Muscle layer of colon (tissue), 2 donors: ENCODE measurements at regions not wholly inside any gene's neighbourhood (a gene's known extent, or its start where the extent isn't known, plus 50 kb on each side); places are given as distances from the start of the nearest gene placed in this dataset.

Experiments
- H3K27ac ChIP-seq: one replicate; pipeline ENCODE4 v1.7.0; 2013; ENCODE audit warnings: low read depth, mild to moderate bottlenecking, low read length, moderate library complexity
- H3K27me3 ChIP-seq, 2 donors: one replicate each; pipeline ENCODE4 v1.7.0; 2013; ENCODE audit warnings: low read length in 2 of 2, mild to moderate bottlenecking in 2 of 2; ENCODE audit not compliant: insufficient read depth in 2 of 2, control insufficient read depth in 1 of 2
- H3K36me3 ChIP-seq: one replicate; pipeline ENCODE4 v1.7.0; 2013; ENCODE audit warnings: mild to moderate bottlenecking, low read length; ENCODE audit not compliant: insufficient read depth
- H3K4me1 ChIP-seq: one replicate; pipeline ENCODE4 v1.7.0; 2013; ENCODE audit warnings: mild to moderate bottlenecking, low read length; ENCODE audit not compliant: insufficient read depth
- H3K4me3 ChIP-seq, 2 donors: one replicate each; pipeline ENCODE4 v1.7.0; 2013; ENCODE audit warnings: low read length in 2 of 2, low read depth in 1 of 2, mild to moderate bottlenecking in 1 of 2, moderate library complexity in 1 of 2
- H3K9ac ChIP-seq: one replicate; pipeline ENCODE4 v1.7.0; 2013; ENCODE audit warnings: low read length
- H3K9me3 ChIP-seq: one replicate; pipeline ENCODE4 v1.7.0; 2013; ENCODE audit warnings: mild to moderate bottlenecking, low read length
- donor health status: abdominal sarcoma.
- donor health status: Adenocarcinoma of cecum.

- Histone ChIP-seq H3K9me3 (no peaks in the 10 kb centered on the region), H3K4me3 (no peak overlapping the region), H3K27ac (no peak overlapping the region), H3K9ac (no peak overlapping the region), H3K27me3 (no peaks in the 10 kb centered on the region), H3K36me3 (no peaks in the 10 kb centered on the region), H3K4me1 (no peaks in the 10 kb centered on the region)
These were observed 1376.3 kb upstream of the ACVR2A start for GRCh38 chr2:146468578-146468977.

- H3K9me3 ChIP-seq = no peaks in the 10 kb centered on the region
- no peak overlapping the region for H3K4me3 ChIP-seq
- H3K27ac ChIP-seq = no peak overlapping the region
- no peaks in the 10 kb centered on the region for H3K27me3 ChIP-seq
- no peaks in the 10 kb centered on the region for H3K36me3 ChIP-seq
- H3K9ac ChIP-seq = no peak overlapping the region
- no peaks in the 10 kb centered on the region for H3K4me1 ChIP-seq
These were observed 1377.4 kb upstream of the ACVR2A start for GRCh38 chr2:146467425-146467824.

DNA sequence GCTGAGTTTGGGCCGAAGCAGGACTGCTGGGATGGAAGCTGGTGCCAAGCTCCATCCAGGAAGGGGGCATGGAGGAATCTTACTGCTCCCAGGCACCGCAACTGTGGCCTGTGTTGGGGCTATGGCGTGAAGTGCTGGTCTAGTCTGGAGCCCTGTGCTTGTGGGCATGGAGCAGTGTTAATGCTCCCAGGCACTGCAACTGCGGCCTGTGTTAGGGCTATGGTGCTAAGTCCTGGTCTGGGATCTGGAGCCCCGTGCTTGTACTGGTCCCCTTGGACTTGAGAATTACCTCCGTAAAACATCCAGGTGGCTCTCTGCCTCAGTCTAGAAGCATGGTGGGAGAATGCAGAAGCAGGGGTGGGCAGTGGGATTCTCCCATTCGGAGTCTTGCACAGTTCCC lies 1379.4 kb upstream of the ACVR2A start:
- no peak overlapping the region for H3K9ac ChIP-seq
- H3K4me3 ChIP-seq = no peak overlapping the region
- no peaks in the 10 kb centered on the region for H3K4me1 ChIP-seq
- no peaks in the 10 kb centered on the region for H3K9me3 ChIP-seq
- H3K27ac ChIP-seq = no peak overlapping the region
- no peaks in the 10 kb centered on the region for H3K36me3 ChIP-seq
- no peaks in the 10 kb centered on the region for H3K27me3 ChIP-seq

GRCh38 chr2:146461068-146461467 lies 1383.8 kb upstream of the ACVR2A start:
- Histone ChIP-seq H3K9ac (no peak overlapping the region), H3K36me3 (no peaks in the 10 kb centered on the region), H3K4me3 (no peak overlapping the region), H3K9me3 (no peaks in the 10 kb centered on the region), H3K27me3 (no peaks in the 10 kb centered on the region), H3K27ac (no peak overlapping the region), H3K4me1 (no peaks in the 10 kb centered on the region)

DNA sequence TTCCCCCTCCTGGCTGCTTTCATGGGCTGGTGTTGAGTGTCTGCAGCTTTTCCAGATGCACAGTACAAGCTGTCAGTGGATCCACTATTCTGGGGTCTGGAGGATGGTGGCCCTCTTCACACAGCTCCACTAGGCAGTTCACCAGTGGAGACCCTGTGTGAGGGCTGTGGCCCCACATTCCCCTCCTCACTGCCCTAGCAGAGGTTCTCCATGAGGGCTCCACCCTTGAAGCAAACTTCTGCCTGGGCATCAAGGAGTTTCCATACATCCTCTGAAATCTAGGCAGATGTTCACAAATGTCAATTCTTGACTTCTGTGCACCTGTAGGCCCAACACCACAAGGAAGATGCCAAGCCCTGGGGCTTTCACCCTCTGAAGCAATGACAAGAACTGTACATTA lies 1386.2 kb upstream of the ACVR2A start:
- no peak overlapping the region for H3K27ac ChIP-seq
- no peaks in the 10 kb centered on the region for H3K4me1 ChIP-seq
- H3K9me3 ChIP-seq = no peaks in the 10 kb centered on the region
- no peaks in the 10 kb centered on the region for H3K36me3 ChIP-seq
- H3K9ac ChIP-seq = no peak overlapping the region
- H3K27me3 ChIP-seq = no peaks in the 10 kb centered on the region
- no peak overlapping the region for H3K4me3 ChIP-seq

DNA sequence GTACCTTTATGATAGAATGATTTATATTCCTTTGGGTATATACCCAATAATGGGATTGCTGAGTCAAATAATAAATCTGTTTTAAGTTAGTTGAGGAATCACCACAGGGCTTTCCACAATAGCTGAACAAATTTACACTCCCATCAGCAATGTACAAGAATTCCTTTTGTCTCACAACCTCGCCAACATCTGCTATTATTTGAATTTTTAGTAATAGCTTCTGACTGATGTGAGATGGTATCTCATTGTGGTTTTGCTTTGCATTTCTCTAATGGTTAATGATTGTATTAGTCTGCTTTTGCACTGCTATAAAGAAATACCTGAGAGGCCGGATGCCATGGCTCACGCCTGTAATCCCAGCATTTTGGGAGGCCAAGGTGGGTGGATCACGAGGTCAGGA lies 1387.6 kb upstream of the ACVR2A start:
- no peaks in the 10 kb centered on the region for H3K27me3 ChIP-seq
- H3K9me3 ChIP-seq = no peaks in the 10 kb centered on the region
- no peak overlapping the region for H3K4me3 ChIP-seq
- H3K9ac ChIP-seq = no peak overlapping the region
- no peaks in the 10 kb centered on the region for H3K4me1 ChIP-seq
- H3K27ac ChIP-seq = no peak overlapping the region
- H3K36me3 ChIP-seq = no peaks in the 10 kb centered on the region

DNA sequence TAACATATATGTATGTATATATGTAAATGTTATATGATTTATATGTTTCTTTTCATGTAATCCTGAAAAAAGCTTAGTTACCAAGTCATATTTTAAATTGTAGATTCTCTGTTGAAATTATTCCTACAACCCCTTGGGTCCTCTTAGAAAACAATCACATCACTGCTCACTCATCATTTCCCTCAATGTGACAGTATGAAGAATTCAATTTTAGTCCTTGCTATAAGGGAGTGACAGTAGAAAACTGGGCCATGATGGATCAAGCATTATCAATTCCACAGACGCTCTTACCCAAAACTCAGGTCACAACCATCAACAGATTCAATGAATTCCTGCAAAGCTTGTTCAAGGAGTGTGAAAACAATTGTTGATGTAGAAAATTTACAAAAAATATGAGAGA lies 1389.5 kb upstream of the ACVR2A start:
- no peak overlapping the region for H3K9ac ChIP-seq
- no peaks in the 10 kb centered on the region for H3K27me3 ChIP-seq
- H3K36me3 ChIP-seq = no peaks in the 10 kb centered on the region
- no peak overlapping the region for H3K27ac ChIP-seq
- no peaks in the 10 kb centered on the region for H3K4me1 ChIP-seq
- H3K9me3 ChIP-seq = no peaks in the 10 kb centered on the region
- H3K4me3 ChIP-seq = no peak overlapping the region

DNA sequence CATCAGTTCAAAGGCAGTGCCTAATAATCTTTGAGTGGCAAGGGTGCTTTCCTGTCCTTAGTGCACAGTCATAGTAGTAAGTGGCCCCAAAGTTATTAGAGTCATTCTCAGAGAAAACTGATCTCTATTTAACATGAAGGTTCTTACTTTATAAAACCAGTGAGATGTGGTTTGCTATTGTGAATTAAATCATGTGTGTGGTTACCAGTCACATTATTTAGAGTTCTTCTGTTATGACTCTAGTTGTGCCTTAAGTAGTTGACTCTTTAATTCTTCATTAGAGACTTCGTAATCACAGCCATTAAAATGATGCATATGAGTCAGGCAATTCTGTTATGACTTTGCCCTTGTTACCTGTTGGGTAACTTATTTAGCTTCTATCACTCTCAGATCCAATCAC lies 1392.9 kb upstream of the ACVR2A start:
- Histone ChIP-seq H3K27me3 (no peaks in the 10 kb centered on the region), H3K9me3 (no peaks in the 10 kb centered on the region), H3K4me3 (no peak overlapping the region), H3K9ac (no peak overlapping the region), H3K27ac (no peak overlapping the region), H3K36me3 (no peaks in the 10 kb centered on the region), H3K4me1 (no peaks in the 10 kb centered on the region)

DNA sequence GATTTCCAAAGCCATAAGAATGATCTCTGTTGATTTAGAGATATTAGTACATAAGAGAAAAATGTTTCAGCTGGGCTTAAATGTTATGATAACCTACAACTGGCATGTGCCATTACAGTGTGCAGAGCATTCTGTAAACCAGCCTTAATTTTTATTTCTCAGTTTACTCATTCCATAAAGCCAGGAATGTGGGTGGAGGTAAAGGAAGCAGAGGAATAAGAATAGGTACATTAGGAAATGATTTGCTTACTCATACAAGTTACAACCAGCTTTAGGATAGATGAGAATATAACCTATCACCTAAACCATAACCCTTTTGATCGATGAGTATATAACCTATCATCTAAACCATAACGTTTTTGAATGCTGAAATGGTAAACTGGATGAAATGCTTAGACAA lies 1394.7 kb upstream of the ACVR2A start:
- Histone ChIP-seq H3K36me3 (no peaks in the 10 kb centered on the region), H3K27ac (no peak overlapping the region), H3K27me3 (no peaks in the 10 kb centered on the region), H3K4me3 (no peak overlapping the region), H3K4me1 (no peaks in the 10 kb centered on the region), H3K9me3 (no peaks in the 10 kb centered on the region), H3K9ac (no peak overlapping the region)

GRCh38 chr2:146444987-146445386 lies 1399.8 kb upstream of the ACVR2A start:
- Histone ChIP-seq H3K9me3 (no peaks in the 10 kb centered on the region), H3K27ac (no peak overlapping the region), H3K27me3 (no peaks in the 10 kb centered on the region), H3K4me1 (no peaks in the 10 kb centered on the region), H3K4me3 (no peak overlapping the region), H3K9ac (no peak overlapping the region), H3K36me3 (no peaks in the 10 kb centered on the region)

DNA sequence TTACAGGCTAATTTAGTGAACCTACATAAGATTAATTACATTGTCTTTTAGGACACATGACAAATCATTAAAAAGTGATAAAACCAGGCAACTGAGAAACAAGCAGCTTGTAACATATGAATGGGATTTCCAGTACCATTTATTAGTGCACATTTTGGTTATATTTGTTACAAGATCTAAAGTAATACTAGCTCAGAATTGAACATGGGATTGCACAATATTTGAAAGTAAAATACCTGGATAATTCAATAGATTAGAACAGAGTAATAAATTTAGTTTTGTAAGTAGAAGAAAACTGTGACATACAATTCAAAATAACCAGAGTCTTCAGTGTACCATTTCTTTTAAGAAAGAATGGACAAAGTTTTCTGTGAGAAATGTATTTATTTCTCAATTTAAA lies 1400.7 kb upstream of the ACVR2A start:
- Histone ChIP-seq H3K4me1 (no peaks in the 10 kb centered on the region), H3K27me3 (no peaks in the 10 kb centered on the region), H3K9me3 (no peaks in the 10 kb centered on the region), H3K9ac (no peak overlapping the region), H3K4me3 (no peak overlapping the region), H3K36me3 (no peaks in the 10 kb centered on the region), H3K27ac (no peak overlapping the region)

DNA sequence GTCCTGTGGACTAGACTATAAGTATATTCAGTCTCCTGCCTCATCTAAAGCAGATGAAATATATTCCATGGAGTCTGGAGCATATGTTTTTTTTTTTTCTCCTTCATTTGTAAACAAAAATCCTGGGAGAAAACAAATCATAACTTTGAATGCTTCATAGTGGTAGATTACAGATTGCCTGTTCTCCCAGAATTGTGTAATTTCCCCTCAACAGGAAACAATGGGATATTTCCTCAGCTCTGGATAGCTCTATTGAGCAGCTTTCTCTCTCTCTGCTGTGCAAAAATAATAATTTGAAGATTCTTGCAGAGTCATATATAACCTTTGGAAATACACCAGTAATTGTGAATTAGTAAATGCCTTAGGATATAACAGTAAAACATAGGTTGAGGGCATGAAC lies 1406.6 kb upstream of the ACVR2A start:
- no peaks in the 10 kb centered on the region for H3K9me3 ChIP-seq
- no peak overlapping the region for H3K9ac ChIP-seq
- H3K27me3 ChIP-seq = no peaks in the 10 kb centered on the region
- no peaks in the 10 kb centered on the region for H3K4me1 ChIP-seq
- no peaks in the 10 kb centered on the region for H3K36me3 ChIP-seq
- H3K4me3 ChIP-seq = no peak overlapping the region
- no peak overlapping the region for H3K27ac ChIP-seq
